HFFc6 (cell line): ENCODE measurements at regions not wholly inside any gene's neighbourhood (a gene's known extent, or its start where the extent isn't known, plus 50 kb on each side); places are given as distances from the start of the nearest gene placed in this dataset.

Experiments used
- DNase-seq: peaks from one replicate; pipeline ENCODE4 v3.0.0-alpha.2; 2018
- H3K27ac Mint-ChIP-seq: 2 replicates; pipeline ENCODE4 v1.8.0; 2020; ENCODE audit warnings: mild to moderate bottlenecking, mixed read lengths
- H3K27me3 Mint-ChIP-seq: 2 replicates; pipeline ENCODE4 v1.8.0; 2021; ENCODE audit warnings: mild to moderate bottlenecking, moderate library complexity, mixed read lengths; ENCODE audit not compliant: insufficient read depth
- H3K36me3 Mint-ChIP-seq: 2 replicates; pipeline ENCODE4 v1.8.0; 2021; ENCODE audit warnings: low read depth, mixed read lengths
- H3K4me1 Mint-ChIP-seq: 2 replicates; pipeline ENCODE4 v1.8.0; 2020; ENCODE audit warnings: low read depth, mixed read lengths
- H3K4me3 Mint-ChIP-seq: 2 replicates; pipeline ENCODE4 v1.8.0; 2020; ENCODE audit warnings: mild to moderate bottlenecking, moderate library complexity, mixed read lengths
- H3K9me3 Mint-ChIP-seq: 2 replicates; pipeline ENCODE4 v1.8.0; 2020; ENCODE audit warnings: mild to moderate bottlenecking, mixed read lengths
- TF ChIP-seq, protein P1 (sequence below): fragments of 200-600 bp; sonication (generic); IDR thresholded peaks from 2 replicates; pipeline ENCODE4 v1.5.0; 2021; ENCODE audit warnings: antibody characterized with exemption, mild to moderate bottlenecking

DNA sequence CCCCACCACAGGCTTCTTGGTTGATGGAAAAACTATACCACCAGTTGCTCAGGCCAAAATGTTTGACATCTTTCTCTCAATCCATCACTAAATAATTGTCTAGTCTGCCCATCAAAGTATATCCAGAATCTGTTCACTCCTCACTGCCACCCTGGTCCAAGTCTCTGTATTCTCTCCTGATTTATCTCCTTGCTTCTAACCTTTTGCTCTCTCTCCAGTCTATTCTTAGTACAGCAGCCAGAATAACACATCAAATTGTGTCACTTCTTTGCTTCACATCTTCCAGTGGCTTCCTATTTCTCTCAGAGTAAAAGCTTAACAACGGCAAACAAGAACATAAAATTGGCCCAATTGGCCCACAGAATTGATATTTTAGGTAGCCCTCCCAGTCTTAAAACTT lies 272.8 kb downstream of the IPO8 start:
- no peaks in the 10 kb centered on the region for H3K27me3 Mint-ChIP-seq
- no peak overlapping the region for H3K27ac Mint-ChIP-seq
- H3K9me3 Mint-ChIP-seq = peaks cover 21% of the 10 kb centered on the region

DNA sequence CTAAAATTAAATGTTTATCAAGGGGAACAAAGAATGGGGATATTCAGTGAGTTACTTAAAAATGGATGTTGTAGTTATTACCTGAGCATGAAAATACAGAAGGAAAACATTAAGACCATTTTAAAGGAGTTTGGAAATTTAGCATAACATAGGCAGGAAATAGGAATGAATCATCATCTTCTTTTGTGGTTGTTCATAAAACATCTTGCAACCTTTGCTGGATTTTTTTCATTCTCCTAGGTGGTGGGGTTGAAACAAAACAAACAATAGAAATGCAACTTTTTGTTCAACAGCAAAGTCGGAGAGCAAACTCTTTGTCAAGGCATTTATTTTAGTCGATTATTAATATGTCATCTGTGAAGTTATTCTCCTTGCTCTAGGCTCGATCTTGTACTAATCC lies 275.1 kb downstream of the IPO8 start:
- Mint-ChIP-seq H3K27ac (no peak overlapping the region), H3K4me3 (no peak overlapping the region), H3K27me3 (no peaks in the 10 kb centered on the region), H3K4me1 (peaks cover 23% of the 10 kb centered on the region), H3K9me3 (peaks cover 21% of the 10 kb centered on the region), H3K36me3 (no peaks in the 10 kb centered on the region)
- DNase-seq = no peak
- TF ChIP-seq, protein P1, sequence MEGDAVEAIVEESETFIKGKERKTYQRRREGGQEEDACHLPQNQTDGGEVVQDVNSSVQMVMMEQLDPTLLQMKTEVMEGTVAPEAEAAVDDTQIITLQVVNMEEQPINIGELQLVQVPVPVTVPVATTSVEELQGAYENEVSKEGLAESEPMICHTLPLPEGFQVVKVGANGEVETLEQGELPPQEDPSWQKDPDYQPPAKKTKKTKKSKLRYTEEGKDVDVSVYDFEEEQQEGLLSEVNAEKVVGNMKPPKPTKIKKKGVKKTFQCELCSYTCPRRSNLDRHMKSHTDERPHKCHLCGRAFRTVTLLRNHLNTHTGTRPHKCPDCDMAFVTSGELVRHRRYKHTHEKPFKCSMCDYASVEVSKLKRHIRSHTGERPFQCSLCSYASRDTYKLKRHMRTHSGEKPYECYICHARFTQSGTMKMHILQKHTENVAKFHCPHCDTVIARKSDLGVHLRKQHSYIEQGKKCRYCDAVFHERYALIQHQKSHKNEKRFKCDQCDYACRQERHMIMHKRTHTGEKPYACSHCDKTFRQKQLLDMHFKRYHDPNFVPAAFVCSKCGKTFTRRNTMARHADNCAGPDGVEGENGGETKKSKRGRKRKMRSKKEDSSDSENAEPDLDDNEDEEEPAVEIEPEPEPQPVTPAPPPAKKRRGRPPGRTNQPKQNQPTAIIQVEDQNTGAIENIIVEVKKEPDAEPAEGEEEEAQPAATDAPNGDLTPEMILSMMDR = no peak

More for the DNA sequence above, 272.8 kb downstream of the IPO8 start:
- TF ChIP-seq, protein P1 = no peak
- Mint-ChIP-seq H3K36me3 (no peaks in the 10 kb centered on the region), H3K4me3 (no peak overlapping the region), H3K4me1 (peaks cover 17% of the 10 kb centered on the region)
- DNase-seq = no peak

DNA sequence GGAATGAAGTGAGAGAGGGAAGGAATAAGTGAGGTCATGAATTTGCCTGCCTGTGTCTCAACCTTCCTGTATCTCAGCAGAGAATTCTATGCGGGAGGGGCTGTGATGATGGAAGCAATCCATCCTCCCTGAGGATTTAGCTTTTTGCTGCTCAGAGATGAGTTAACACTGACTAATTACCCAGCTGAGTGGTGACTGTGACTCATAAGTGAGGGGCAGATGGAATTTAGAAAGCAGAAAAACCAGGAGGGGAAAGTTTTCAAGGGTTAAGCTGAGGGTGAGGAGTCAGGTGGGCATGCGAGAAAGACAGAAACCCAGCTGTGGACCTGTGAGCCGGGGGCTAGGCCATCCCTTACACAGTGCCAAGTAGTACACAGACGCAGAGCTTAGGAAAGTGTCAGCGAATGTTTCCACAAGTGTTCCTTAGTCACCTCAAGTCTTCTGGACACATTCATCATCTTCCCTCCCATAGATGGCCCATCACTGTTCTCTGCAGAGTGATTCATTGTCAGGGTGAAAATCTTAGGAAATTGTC lies 277.9 kb downstream of the IPO8 start:
- Mint-ChIP-seq H3K27me3 (no peaks in the 10 kb centered on the region), H3K27ac (peak overlapping the region; percentile 67; the same call in 1 of the 2 replicates), H3K9me3 (no peaks in the 10 kb centered on the region; the same call in 1 of the 2 replicates), H3K4me1 (peaks cover 23% of the 10 kb centered on the region), H3K36me3 (no peaks in the 10 kb centered on the region), H3K4me3 (peak overlapping the region; percentile 12; the same call in 1 of the 2 replicates)
- TF ChIP-seq, protein P1 = no peak
- peak; percentile 57 for DNase-seq

DNA sequence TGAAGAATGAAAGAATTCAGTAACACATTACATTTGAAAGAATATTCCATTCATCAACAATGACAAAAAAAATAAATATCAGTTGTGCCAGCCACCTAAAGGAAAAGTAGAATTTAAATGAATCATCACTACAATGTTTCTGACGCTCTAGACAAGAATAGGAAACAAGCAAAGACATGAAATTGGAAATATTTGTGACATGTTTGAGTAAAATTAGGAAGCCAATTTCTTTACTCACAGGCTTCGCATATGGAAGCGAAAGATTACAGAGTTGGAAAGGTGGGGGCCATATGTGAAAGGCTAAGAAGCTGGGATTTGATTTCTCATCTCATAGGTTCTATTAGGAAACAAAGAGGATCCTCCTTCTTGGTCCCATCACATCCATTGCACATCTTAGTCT lies 279.0 kb downstream of the IPO8 start:
- Mint-ChIP-seq H3K4me1 (peaks cover 23% of the 10 kb centered on the region), H3K27me3 (no peaks in the 10 kb centered on the region), H3K4me3 (no peak overlapping the region), H3K27ac (no peak overlapping the region), H3K36me3 (no peaks in the 10 kb centered on the region), H3K9me3 (peaks cover 5% of the 10 kb centered on the region; the same call in 1 of the 2 replicates)
- TF ChIP-seq, protein P1 = no peak
- no peak for DNase-seq

DNA sequence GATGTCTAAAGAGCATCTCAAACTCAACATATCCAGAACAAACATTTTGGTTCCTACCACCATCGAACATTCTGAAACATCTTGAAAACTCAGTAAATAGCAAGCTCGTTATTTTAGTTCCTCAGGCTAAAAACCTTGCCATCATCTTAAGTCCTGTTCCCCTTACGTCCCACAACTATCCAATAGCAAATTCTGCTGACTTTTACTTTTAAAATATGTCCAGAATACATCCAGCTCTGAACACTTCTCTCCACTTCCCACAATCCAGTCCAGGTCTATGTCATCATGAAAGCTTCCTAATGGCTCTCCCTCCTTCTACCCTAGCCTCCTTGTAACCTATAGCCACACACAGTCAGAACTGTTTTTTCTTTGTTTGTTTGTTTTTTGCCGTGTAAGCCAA lies 279.9 kb downstream of the IPO8 start:
- peaks cover 5% of the 10 kb centered on the region; the same call in 1 of the 2 replicates for H3K9me3 Mint-ChIP-seq
- no peaks in the 10 kb centered on the region for H3K36me3 Mint-ChIP-seq
- H3K27me3 Mint-ChIP-seq = no peaks in the 10 kb centered on the region
- TF ChIP-seq, protein P1 = no peak
- H3K27ac Mint-ChIP-seq = no peak overlapping the region
- H3K4me3 Mint-ChIP-seq = no peak overlapping the region
- DNase-seq = no peak
- peaks cover 22% of the 10 kb centered on the region for H3K4me1 Mint-ChIP-seq

DNA sequence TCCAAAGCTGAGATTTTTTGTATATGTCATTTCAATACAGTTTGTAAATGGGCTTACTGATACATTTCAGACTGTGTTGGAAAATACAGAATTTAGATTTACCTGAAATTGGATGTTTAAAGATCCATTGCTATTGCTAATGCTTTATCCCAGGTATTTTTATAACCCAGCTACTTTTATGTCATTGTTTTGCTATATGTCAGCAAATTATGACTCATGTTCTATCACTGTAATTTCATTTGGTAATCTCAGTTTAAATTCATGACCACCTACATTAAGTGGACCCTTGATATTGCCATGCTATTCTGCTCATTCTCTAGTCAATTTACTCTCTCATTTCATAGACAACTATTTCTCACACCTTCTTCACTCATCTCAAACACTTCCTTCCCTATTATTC lies 281.2 kb downstream of the IPO8 start:
- Mint-ChIP-seq H3K4me3 (no peak overlapping the region), H3K9me3 (peaks cover 8% of the 10 kb centered on the region), H3K4me1 (peaks cover 16% of the 10 kb centered on the region), H3K27me3 (no peaks in the 10 kb centered on the region), H3K36me3 (no peaks in the 10 kb centered on the region), H3K27ac (no peak overlapping the region)
- no peak for DNase-seq
- TF ChIP-seq, protein P1 = no peak
